Memory B cell (primary cell): ENCODE measurements at regions not wholly inside any gene's neighbourhood (a gene's known extent, or its start where the extent isn't known, plus 50 kb on each side); places are given as distances from the start of the nearest gene placed in this dataset.

Experiments used
- ATAC-seq: fragments of 150-1000 bp; cut with Tn5 transposase; 2 replicates; pipeline ENCODE4 v1.10.0; 2021; ENCODE audit warnings: low read depth, mild to moderate bottlenecking, moderate library complexity
- DNase-seq, 2 donors: peaks; one replicate each; pipeline ENCODE4 v3.0.0; 2022; ENCODE audit warnings: low spot score in 2 of 2
- H3K27ac Mint-ChIP-seq: one replicate; pipeline ENCODE4 v1.8.0; 2022; ENCODE audit warnings: mild to moderate bottlenecking, moderate library complexity, mixed read lengths
- H3K27me3 Mint-ChIP-seq: one replicate; pipeline ENCODE4 v1.8.0; 2022; ENCODE audit warnings: mixed read lengths
- H3K36me3 Mint-ChIP-seq: one replicate; pipeline ENCODE4 v1.8.0; 2022; ENCODE audit warnings: mild to moderate bottlenecking, mixed read lengths
- H3K4me1 Mint-ChIP-seq: one replicate; pipeline ENCODE4 v1.8.0; 2022; ENCODE audit warnings: mixed read lengths
- H3K4me3 Mint-ChIP-seq: one replicate; pipeline ENCODE4 v1.8.0; 2022; ENCODE audit warnings: mild to moderate bottlenecking, moderate library complexity, mixed read lengths
- H3K9me3 Mint-ChIP-seq: one replicate; pipeline ENCODE4 v1.8.0; 2022; ENCODE audit warnings: mixed read lengths

- no peaks in the 10 kb centered on the region for H3K4me1 Mint-ChIP-seq
- no peak overlapping the region for H3K4me3 Mint-ChIP-seq
- DNase-seq = no peak
- H3K27me3 Mint-ChIP-seq = no peaks in the 10 kb centered on the region
- no peak for ATAC-seq
- peaks cover 3% of the 10 kb centered on the region for H3K9me3 Mint-ChIP-seq
- no peak overlapping the region for H3K27ac Mint-ChIP-seq
- no peaks in the 10 kb centered on the region for H3K36me3 Mint-ChIP-seq
These were observed 738.7 kb downstream of the MCTP2 start for GRCh38 chr15:94970096-94970495.

DNA sequence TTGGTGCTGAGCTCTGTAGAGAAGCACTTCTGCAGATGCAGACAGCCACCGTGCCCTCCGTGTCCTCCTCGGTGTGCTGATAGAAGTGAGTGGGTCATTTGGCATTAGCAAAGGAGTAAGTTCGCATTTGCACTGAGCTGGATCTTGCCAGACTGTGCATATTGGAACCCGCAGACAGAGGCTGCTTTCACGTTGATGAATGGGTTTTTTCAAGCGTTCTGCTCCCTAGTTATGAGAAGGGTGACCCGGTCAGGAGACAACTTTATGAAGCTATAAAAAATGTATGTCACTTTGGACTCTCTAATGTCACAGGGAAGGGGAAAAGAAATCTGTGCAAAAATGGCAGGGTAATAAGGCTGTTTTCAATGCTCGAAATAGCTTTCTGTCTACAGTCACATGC is 739.4 kb downstream of the MCTP2 start:
- peaks cover 5% of the 10 kb centered on the region for H3K9me3 Mint-ChIP-seq
- H3K27ac Mint-ChIP-seq = no peak overlapping the region
- H3K4me1 Mint-ChIP-seq = no peaks in the 10 kb centered on the region
- DNase-seq = no peak
- H3K27me3 Mint-ChIP-seq = no peaks in the 10 kb centered on the region
- no peak overlapping the region for H3K4me3 Mint-ChIP-seq
- H3K36me3 Mint-ChIP-seq = no peaks in the 10 kb centered on the region
- ATAC-seq = no peak

DNA sequence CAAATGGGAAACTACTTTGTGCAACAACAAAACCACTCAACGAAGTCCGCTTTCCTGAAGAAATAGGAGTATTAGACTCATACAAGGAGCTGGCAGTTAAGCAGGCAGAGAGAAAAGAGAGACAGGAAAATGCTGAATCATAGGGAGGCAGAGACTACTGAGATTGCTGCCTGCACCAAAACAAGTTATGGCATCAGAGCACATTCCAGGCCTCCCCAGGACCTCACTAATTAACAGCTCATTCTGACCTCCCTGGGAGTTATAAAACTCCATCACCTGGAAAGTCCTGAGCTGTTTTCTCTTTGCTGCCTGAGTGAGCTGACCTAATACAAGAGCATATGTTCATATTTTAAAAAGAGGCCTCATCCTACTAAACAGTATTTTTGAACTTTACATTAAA is 741.0 kb downstream of the MCTP2 start:
- DNase-seq = no peak

DNA sequence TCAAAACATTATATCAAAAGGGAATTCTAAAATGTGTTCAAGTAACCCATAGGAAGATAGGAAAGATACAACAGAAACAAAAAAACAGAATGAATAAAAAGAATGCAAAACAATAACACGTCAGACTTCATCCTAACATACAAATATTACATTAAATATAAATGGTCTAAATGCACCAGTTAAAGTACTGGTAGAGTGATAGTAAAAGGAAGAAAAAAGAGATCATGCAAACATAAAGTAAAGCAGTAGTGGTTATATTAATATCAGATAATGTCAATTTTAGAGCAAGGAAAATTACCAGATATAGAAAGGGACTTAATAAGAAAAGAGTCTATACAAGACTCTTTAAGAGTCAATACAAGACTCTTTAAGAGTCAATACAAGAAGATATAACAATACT is 755.7 kb downstream of the MCTP2 start:
- ATAC-seq (no peak), DNase-seq (no peak)
- Mint-ChIP-seq H3K9me3 (peaks cover 16% of the 10 kb centered on the region), H3K36me3 (no peaks in the 10 kb centered on the region), H3K27me3 (no peaks in the 10 kb centered on the region), H3K4me3 (no peak overlapping the region), H3K4me1 (no peaks in the 10 kb centered on the region), H3K27ac (no peak overlapping the region)

More for the DNA sequence above, 741.0 kb downstream of the MCTP2 start:
- Mint-ChIP-seq H3K27ac (no peak overlapping the region), H3K9me3 (peaks cover 2% of the 10 kb centered on the region), H3K27me3 (no peaks in the 10 kb centered on the region), H3K36me3 (no peaks in the 10 kb centered on the region), H3K4me1 (no peaks in the 10 kb centered on the region), H3K4me3 (no peak overlapping the region)
- no peak for ATAC-seq

GRCh38 chr15:94991718-94992117 is 760.4 kb downstream of the MCTP2 start:
- Mint-ChIP-seq H3K36me3 (no peaks in the 10 kb centered on the region), H3K4me1 (no peaks in the 10 kb centered on the region), H3K27ac (no peak overlapping the region), H3K9me3 (peaks cover 9% of the 10 kb centered on the region), H3K27me3 (no peaks in the 10 kb centered on the region), H3K4me3 (no peak overlapping the region)
- ATAC-seq (no peak), DNase-seq (no peak)

- Mint-ChIP-seq H3K4me3 (no peak overlapping the region), H3K27ac (no peak overlapping the region), H3K9me3 (peaks cover 3% of the 10 kb centered on the region), H3K4me1 (no peaks in the 10 kb centered on the region), H3K36me3 (no peaks in the 10 kb centered on the region), H3K27me3 (no peaks in the 10 kb centered on the region)
- DNase-seq (no peak), ATAC-seq (no peak)
These were observed 778.3 kb downstream of the MCTP2 start for GRCh38 chr15:95009635-95010034.

- DNase-seq (no peak), ATAC-seq (no peak)
- no peak overlapping the region for H3K4me3 Mint-ChIP-seq
- no peak overlapping the region for H3K27ac Mint-ChIP-seq
- H3K4me1 Mint-ChIP-seq = no peaks in the 10 kb centered on the region
- H3K27me3 Mint-ChIP-seq = no peaks in the 10 kb centered on the region
- no peaks in the 10 kb centered on the region for H3K36me3 Mint-ChIP-seq
- H3K9me3 Mint-ChIP-seq = peaks cover 5% of the 10 kb centered on the region
These were observed 782.0 kb downstream of the MCTP2 start for GRCh38 chr15:95013381-95013780.

GRCh38 chr15:95016511-95017229 is 785.3 kb downstream of the MCTP2 start:
- no peak overlapping the region for H3K4me3 Mint-ChIP-seq
- ATAC-seq = no peak
- no peaks in the 10 kb centered on the region for H3K27me3 Mint-ChIP-seq
- no peak overlapping the region for H3K27ac Mint-ChIP-seq
- H3K36me3 Mint-ChIP-seq = no peaks in the 10 kb centered on the region
- DNase-seq = no peak
- peaks cover 4% of the 10 kb centered on the region for H3K9me3 Mint-ChIP-seq
- H3K4me1 Mint-ChIP-seq = no peaks in the 10 kb centered on the region

DNA sequence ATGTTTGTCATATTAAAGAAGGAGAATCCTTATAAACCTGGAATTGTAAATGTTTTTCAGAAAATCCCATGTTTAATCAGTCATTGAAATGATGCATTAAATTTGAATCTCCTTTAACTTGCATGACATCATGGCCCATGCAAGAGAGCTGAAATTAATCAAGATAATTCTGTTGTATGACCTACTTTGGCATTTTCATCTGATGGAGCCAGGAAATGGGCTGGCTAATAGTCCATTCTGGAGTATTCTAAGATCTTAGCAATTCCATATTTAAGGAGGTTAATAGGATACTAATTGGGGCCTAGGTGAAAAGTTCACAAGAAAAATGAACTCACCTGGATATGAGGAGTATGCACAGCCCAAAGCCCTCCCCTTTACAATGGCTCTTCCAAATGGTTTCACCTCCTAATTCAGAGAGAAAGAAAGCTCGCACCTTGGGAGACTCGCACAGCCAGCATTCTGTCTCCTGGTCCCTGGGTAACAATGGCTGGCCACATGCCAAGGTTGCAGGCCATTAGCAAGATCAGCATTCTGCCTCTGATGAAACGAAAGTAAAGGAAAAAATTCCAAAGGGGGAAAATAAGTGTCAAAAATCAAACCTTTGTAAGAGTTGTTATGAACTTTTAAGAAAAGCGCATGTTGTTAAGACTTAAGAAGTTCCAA is 786.4 kb downstream of the MCTP2 start:
- Mint-ChIP-seq H3K4me3 (no peak overlapping the region), H3K4me1 (no peaks in the 10 kb centered on the region), H3K27ac (no peak overlapping the region), H3K36me3 (no peaks in the 10 kb centered on the region), H3K9me3 (peaks cover 9% of the 10 kb centered on the region), H3K27me3 (no peaks in the 10 kb centered on the region)
- DNase-seq (no peak), ATAC-seq (no peak)

GRCh38 chr15:95018888-95019545 is 787.7 kb downstream of the MCTP2 start:
- no peak for ATAC-seq
- Mint-ChIP-seq H3K9me3 (peaks cover 9% of the 10 kb centered on the region), H3K36me3 (no peaks in the 10 kb centered on the region), H3K27ac (no peak overlapping the region), H3K27me3 (no peaks in the 10 kb centered on the region), H3K4me1 (no peaks in the 10 kb centered on the region), H3K4me3 (no peak overlapping the region)
- DNase-seq = no peak

- no peak for DNase-seq
- Mint-ChIP-seq H3K36me3 (no peaks in the 10 kb centered on the region), H3K4me3 (no peak overlapping the region), H3K4me1 (no peaks in the 10 kb centered on the region), H3K27ac (no peak overlapping the region), H3K9me3 (peaks cover 7% of the 10 kb centered on the region), H3K27me3 (no peaks in the 10 kb centered on the region)
- ATAC-seq = no peak
These were observed 788.5 kb downstream of the MCTP2 start for GRCh38 chr15:95019907-95020306.

DNA sequence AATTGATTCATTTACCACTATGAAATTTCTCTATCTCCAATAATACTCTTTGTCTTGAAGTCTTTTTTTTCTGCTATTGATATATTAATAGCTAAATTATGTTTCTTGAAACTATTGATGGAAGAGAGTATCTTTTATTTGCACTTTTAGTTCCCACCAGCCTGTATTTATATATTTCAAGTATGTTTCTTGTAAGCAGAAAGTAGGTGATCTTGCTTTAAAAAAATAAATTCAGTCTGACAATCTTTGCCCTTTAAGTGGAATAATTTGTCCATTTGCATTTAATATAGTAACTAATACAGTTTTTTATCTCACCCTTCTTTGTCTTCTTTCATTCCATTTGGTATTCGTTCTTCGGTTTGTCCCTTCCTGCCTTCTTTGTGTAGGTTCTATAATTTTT is 790.5 kb downstream of the MCTP2 start:
- Mint-ChIP-seq H3K36me3 (no peaks in the 10 kb centered on the region), H3K4me3 (no peak overlapping the region), H3K4me1 (no peaks in the 10 kb centered on the region), H3K27me3 (no peaks in the 10 kb centered on the region), H3K27ac (no peak overlapping the region), H3K9me3 (peaks cover 10% of the 10 kb centered on the region)
- DNase-seq = no peak
- ATAC-seq = no peak

DNA sequence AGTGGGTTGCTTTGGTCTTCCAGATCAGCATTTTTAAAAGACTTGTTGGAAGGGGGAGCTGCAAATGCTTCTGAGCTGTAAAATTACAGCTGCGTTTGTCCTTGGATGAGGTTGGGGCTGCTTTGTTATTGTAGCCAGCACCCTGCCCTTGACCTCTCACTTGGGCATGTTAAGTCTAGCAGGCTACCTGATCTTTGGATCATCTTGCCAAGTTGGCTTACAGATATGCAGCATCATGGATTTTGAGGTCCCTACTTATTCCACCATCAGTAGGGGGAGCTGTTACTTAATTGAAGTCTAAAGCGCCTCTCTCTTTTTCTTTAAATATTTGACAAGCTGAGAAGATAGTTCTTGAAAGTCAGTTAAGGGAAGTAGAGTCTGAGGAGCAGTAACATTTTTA is 793.0 kb downstream of the MCTP2 start:
- Mint-ChIP-seq H3K27me3 (no peaks in the 10 kb centered on the region), H3K36me3 (no peaks in the 10 kb centered on the region), H3K4me1 (no peaks in the 10 kb centered on the region), H3K9me3 (peaks cover 10% of the 10 kb centered on the region), H3K27ac (no peak overlapping the region), H3K4me3 (no peak overlapping the region)
- DNase-seq (no peak), ATAC-seq (no peak)

DNA sequence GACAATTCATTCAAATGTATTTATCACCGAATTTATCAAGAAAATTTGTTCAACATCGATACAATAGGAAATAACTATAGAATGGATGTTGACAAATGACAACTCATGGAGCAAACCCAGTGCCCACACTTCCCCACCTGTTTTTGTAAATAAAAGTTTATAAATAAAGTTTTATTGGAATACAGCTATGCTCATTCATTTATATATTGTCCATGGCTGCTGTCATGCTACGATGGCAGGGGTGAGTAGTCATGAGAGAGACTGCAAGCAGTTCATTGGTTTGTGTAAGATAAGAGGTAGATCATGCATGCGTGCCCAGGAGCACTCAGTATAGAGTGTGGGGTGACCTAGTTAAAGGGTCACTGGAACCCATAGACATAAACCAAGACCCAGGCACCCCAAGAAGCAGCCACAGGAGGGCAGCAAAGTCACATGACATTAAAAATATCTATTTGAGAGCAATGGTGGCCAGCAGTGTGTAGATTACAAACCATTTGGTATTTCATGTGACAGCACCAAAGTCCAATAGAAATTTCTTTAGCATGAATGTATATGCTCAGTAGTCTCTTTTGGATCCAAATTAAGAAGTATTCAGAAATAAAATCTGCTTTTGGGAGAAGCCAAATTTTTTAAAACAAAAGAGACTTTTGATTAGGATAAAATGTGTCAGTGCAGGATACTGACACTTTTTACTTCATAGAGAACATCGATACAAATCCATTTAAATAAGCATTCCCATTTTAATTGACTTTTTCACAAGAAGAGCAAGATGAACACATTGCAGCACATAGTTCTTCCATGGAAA is 794.8 kb downstream of the MCTP2 start:
- Mint-ChIP-seq H3K36me3 (no peaks in the 10 kb centered on the region), H3K27ac (no peak overlapping the region), H3K4me1 (no peaks in the 10 kb centered on the region), H3K9me3 (peaks cover 13% of the 10 kb centered on the region), H3K27me3 (no peaks in the 10 kb centered on the region), H3K4me3 (no peak overlapping the region)
- ATAC-seq (no peak), DNase-seq (no peak)
